HEK293T (cell line): ENCODE measurements at regions not wholly inside any gene's neighbourhood (a gene's known extent, or its start where the extent isn't known, plus 50 kb on each side); places are given as distances from the start of the nearest gene placed in this dataset.

Source experiments
- CTCF ChIA-PET: fragments of 350-600 bp; formaldehyde crosslinking; extraction: SDS; loops from one replicate; lab custom pipeline; 2021; ENCODE audit warnings: antibody characterized with exemption, inconsistent platforms; lab: Yijun Ruan, JAX
- POLR2A ChIA-PET: fragments of 350-600 bp; formaldehyde crosslinking; extraction: SDS; loops from one replicate; lab custom pipeline; 2020; ENCODE audit warnings: antibody characterized with exemption, inconsistent platforms; lab: Yijun Ruan, JAX
- DNase-seq: peaks from one replicate; pipeline ENCODE4 v3.0.0; 2012; ENCODE audit warnings: mixed read lengths; ENCODE audit errors: extremely low spot score
- ARNT ChIP-seq: fragments of 450-650 bp; IDR thresholded peaks from 2 replicates; pipeline ENCODE4 v1.6.1; 2017; ENCODE audit warnings: mild to moderate bottlenecking
- BHLHE40 ChIP-seq: fragments of 450-650 bp; IDR thresholded peaks from 2 replicates; pipeline ENCODE4 v1.6.1; 2016; ENCODE audit warnings: mild to moderate bottlenecking, moderate library complexity, borderline replicate concordance
- CTBP1 ChIP-seq: fragments of 450-650 bp; IDR thresholded peaks from 2 replicates; pipeline ENCODE4 v1.6.1; 2016; ENCODE audit warnings: borderline replicate concordance
- ELF4 ChIP-seq: fragments of 450-650 bp; IDR thresholded peaks from 2 replicates; pipeline ENCODE4 v1.6.1; 2017; ENCODE audit warnings: antibody characterized with exemption
- FOXA1 ChIP-seq: fragments of 450-650 bp; IDR thresholded peaks from 2 replicates; pipeline ENCODE4 v1.6.1; 2016; ENCODE audit warnings: mild to moderate bottlenecking
- FOXK2 ChIP-seq: fragments of 450-650 bp; IDR thresholded peaks from 2 replicates; pipeline ENCODE4 v1.6.1; 2016; ENCODE audit warnings: mild to moderate bottlenecking
- FOXM1 ChIP-seq: fragments of 450-650 bp; IDR thresholded peaks from 2 replicates; pipeline ENCODE4 v1.6.1; 2017; ENCODE audit warnings: mild to moderate bottlenecking, borderline replicate concordance
- HDGF ChIP-seq: fragments of 450-650 bp; IDR thresholded peaks from 2 replicates; pipeline ENCODE4 v1.6.1; 2017; ENCODE audit warnings: antibody characterized with exemption, borderline replicate concordance
- L3MBTL2 ChIP-seq: fragments of 450-650 bp; conservative IDR thresholded peaks from 2 replicates; pipeline ENCODE4 v1.6.1; 2016; ENCODE audit warnings: mild to moderate bottlenecking
- LEF1 ChIP-seq: fragments of 450-650 bp; IDR thresholded peaks from 2 replicates; pipeline ENCODE4 v1.6.1; 2017; ENCODE audit warnings: mild to moderate bottlenecking, borderline replicate concordance
- NFRKB ChIP-seq: fragments of 450-650 bp; IDR thresholded peaks from 2 replicates; pipeline ENCODE4 v1.6.1; 2016; ENCODE audit warnings: mild to moderate bottlenecking, moderate library complexity
- SP1 ChIP-seq: fragments of 450-650 bp; IDR thresholded peaks from 2 replicates; pipeline ENCODE4 v1.6.1; 2017
- SUZ12 ChIP-seq: fragments of 450-650 bp; IDR thresholded peaks from 2 replicates; pipeline ENCODE4 v1.6.1; 2016; ENCODE audit warnings: mild to moderate bottlenecking
- TARDBP ChIP-seq: fragments of 450-650 bp; IDR thresholded peaks from 2 replicates; pipeline ENCODE4 v1.6.1; 2016
- ZNF384 ChIP-seq: fragments of 450-650 bp; IDR thresholded peaks from 2 replicates; pipeline ENCODE4 v1.6.1; 2016
- TF ChIP-seq, protein P1 (sequence below): fragments of 450-650 bp; IDR thresholded peaks from 2 replicates; pipeline ENCODE4 v1.6.1; 2016

- TF ChIP-seq TARDBP = no peak
- TF ChIP-seq LEF1 = no peak
- no peak for TF ChIP-seq FOXK2
- TF ChIP-seq BHLHE40 = no peak
- TF ChIP-seq ELF4 = no peak
- TF ChIP-seq HDGF = no peak
- no peak for TF ChIP-seq ZNF384
- TF ChIP-seq L3MBTL2 = no peak
- TF ChIP-seq ARNT = no peak
- TF ChIP-seq SUZ12 = no peak
- no peak for TF ChIP-seq NFRKB
- ChIA-PET POLR2A (no interaction called here), CTCF (no interaction called here)
- DNase-seq = no peak
Measured at GRCh38 chr22:47748271-47748670, 985.8 kb downstream of the TBC1D22A start.

GRCh38 chr22:47740109-47740805 is 977.8 kb downstream of the TBC1D22A start:
- POLR2A ChIA-PET = no interaction called here
- CTCF ChIA-PET = no interaction called here
- TF ChIP-seq FOXA1 (no peak), FOXK2 (no peak), LEF1 (no peak), HDGF (no peak), L3MBTL2 (no peak), FOXM1 (no peak), TARDBP (no peak), SUZ12 (no peak), NFRKB (no peak), CTBP1 (no peak), BHLHE40 (no peak), SP1 (no peak), ARNT (no peak), ELF4 (no peak)
- TF ChIP-seq, protein P1, sequence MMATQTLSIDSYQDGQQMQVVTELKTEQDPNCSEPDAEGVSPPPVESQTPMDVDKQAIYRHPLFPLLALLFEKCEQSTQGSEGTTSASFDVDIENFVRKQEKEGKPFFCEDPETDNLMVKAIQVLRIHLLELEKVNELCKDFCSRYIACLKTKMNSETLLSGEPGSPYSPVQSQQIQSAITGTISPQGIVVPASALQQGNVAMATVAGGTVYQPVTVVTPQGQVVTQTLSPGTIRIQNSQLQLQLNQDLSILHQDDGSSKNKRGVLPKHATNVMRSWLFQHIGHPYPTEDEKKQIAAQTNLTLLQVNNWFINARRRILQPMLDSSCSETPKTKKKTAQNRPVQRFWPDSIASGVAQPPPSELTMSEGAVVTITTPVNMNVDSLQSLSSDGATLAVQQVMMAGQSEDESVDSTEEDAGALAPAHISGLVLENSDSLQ = no peak
- DNase-seq = no peak

- ChIA-PET CTCF (no interaction called here), POLR2A (no interaction called here)
- no peak for TF ChIP-seq SUZ12
- no peak for TF ChIP-seq BHLHE40
- TF ChIP-seq LEF1 = no peak
- TF ChIP-seq L3MBTL2 = no peak
- TF ChIP-seq HDGF = no peak
- TF ChIP-seq ARNT = no peak
- no peak for TF ChIP-seq TARDBP
- TF ChIP-seq FOXK2 = no peak
- no peak for TF ChIP-seq NFRKB
- DNase-seq = no peak
Measured at GRCh38 chr22:47739291-47740015, 977.0 kb downstream of the TBC1D22A start.

- ChIA-PET CTCF (no interaction called here), POLR2A (no interaction called here)
- TF ChIP-seq LEF1 = no peak
- no peak for DNase-seq
Measured at GRCh38 chr22:47738472-47739013, 976.1 kb downstream of the TBC1D22A start.

GRCh38 chr22:47736186-47737034 is 974.0 kb downstream of the TBC1D22A start:
- ChIA-PET CTCF (no interaction called here), POLR2A (no interaction called here)
- TF ChIP-seq HDGF = no peak
- DNase-seq = no peak

GRCh38 chr22:47734511-47734910 is 972.1 kb downstream of the TBC1D22A start:
- TF ChIP-seq ARNT = no peak
- TF ChIP-seq FOXM1 = no peak
- no peak for TF ChIP-seq SUZ12
- TF ChIP-seq L3MBTL2 = no peak
- no peak for TF ChIP-seq LEF1
- TF ChIP-seq ELF4 = no peak
- no peak for TF ChIP-seq FOXK2
- TF ChIP-seq TARDBP = no peak
- TF ChIP-seq SP1 = no peak
- TF ChIP-seq HDGF = no peak
- no peak for TF ChIP-seq BHLHE40
- no peak for TF ChIP-seq NFRKB
- TF ChIP-seq CTBP1 = no peak
- no peak for TF ChIP-seq ZNF384
- CTCF ChIA-PET = no interaction called here
- POLR2A ChIA-PET = no interaction called here
- no peak for DNase-seq

GRCh38 chr22:47727641-47728040 is 965.2 kb downstream of the TBC1D22A start:
- ChIA-PET POLR2A (no interaction called here), CTCF (no interaction called here)
- no peak for TF ChIP-seq SP1
- TF ChIP-seq NFRKB = no peak
- no peak for TF ChIP-seq ELF4
- TF ChIP-seq, protein P1 = no peak
- no peak for TF ChIP-seq FOXA1
- DNase-seq = no peak
